NCI-H187 treated with DMSO at 0.1 percent for 48 hours (cell line): ENCODE measurements at regions not wholly inside any gene's neighbourhood (a gene's known extent, or its start where the extent isn't known, plus 50 kb on each side); places are given as distances from the start of the nearest gene placed in this dataset.
"Not testable (repeated sequence)": the region's sequence is repeated elsewhere in the genome, so short reads cannot be mapped to it uniquely, and the experiment has no call there.

Experiments used
- DNase-seq: peaks from one replicate; lab custom pipeline; 2025; lab: John Stamatoyannopoulos, UW

- DNase-seq = no peak
Observed at GRCh38 chr6:20263059-20263458, 50.8 kb upstream of the MBOAT1 start.

- DNase-seq = no peak
Observed at GRCh38 chr6:20265842-20266241, 53.6 kb upstream of the MBOAT1 start.

GRCh38 chr6:20266851-20267608 is 54.8 kb upstream of the MBOAT1 start:
- DNase-seq = no peak

- DNase-seq = no peak
Observed at GRCh38 chr6:20269181-20269580, 56.9 kb upstream of the MBOAT1 start.

GRCh38 chr6:20271818-20272217 is 59.5 kb upstream of the MBOAT1 start:
- DNase-seq = no peak

GRCh38 chr6:20274137-20274536 is 61.9 kb upstream of the MBOAT1 start:
- DNase-seq = no peak

GRCh38 chr6:20275837-20276236 is 63.6 kb upstream of the MBOAT1 start:
- not testable (repeated sequence) for DNase-seq

- not testable (repeated sequence) for DNase-seq
Observed at GRCh38 chr6:20277724-20278123, 65.5 kb upstream of the MBOAT1 start.

GRCh38 chr6:20279051-20279450 is 66.8 kb upstream of the MBOAT1 start:
- no peak for DNase-seq

GRCh38 chr6:20279608-20280287 is 67.5 kb upstream of the MBOAT1 start:
- DNase-seq = no peak

- DNase-seq = no peak
Observed at GRCh38 chr6:20280288-20280621, 68.0 kb upstream of the MBOAT1 start.

GRCh38 chr6:20284672-20285071 is 72.4 kb upstream of the MBOAT1 start:
- DNase-seq = no peak

GRCh38 chr6:20286968-20287565 is 74.8 kb upstream of the MBOAT1 start:
- no peak for DNase-seq

- peak; percentile 31 for DNase-seq
Observed at GRCh38 chr6:20291764-20292580, 79.7 kb upstream of the MBOAT1 start.

- DNase-seq = no peak
Observed at GRCh38 chr6:20292905-20293304, 80.6 kb upstream of the MBOAT1 start.

- no peak for DNase-seq
Observed at GRCh38 chr6:20301256-20301655, 89.0 kb upstream of the MBOAT1 start.

- no peak for DNase-seq
Observed at GRCh38 chr6:20302168-20302567, 89.9 kb upstream of the MBOAT1 start.

GRCh38 chr6:20302702-20303251 is 90.5 kb upstream of the MBOAT1 start:
- no peak for DNase-seq

GRCh38 chr6:20306491-20306890 is 94.2 kb upstream of the MBOAT1 start:
- DNase-seq = no peak

- no peak for DNase-seq
Observed at GRCh38 chr6:20309186-20309585, 92.5 kb upstream of the E2F3 start.

- DNase-seq = no peak
Observed at GRCh38 chr6:20310185-20310584, 91.5 kb upstream of the E2F3 start.

- no peak for DNase-seq
Observed at GRCh38 chr6:20312606-20313005, 89.1 kb upstream of the E2F3 start.
